ENCODE measurements at regions not wholly inside any gene's neighbourhood (a gene's known extent, or its start where the extent isn't known, plus 50 kb on each side); places are given as distances from the start of the nearest gene placed in this dataset.
"Not testable (repeated sequence)": the region's sequence is repeated elsewhere in the genome, so short reads cannot be mapped to it uniquely, and the experiment has no call there.

GRCh38 chr4:3866813-3867129, 100.6 kb downstream of the ADRA2C start:
- no peak for DNase-seq (ENCODE audit: low read depth)

- DNase-seq (ENCODE audit: low read depth), result no peak
These were observed 101.4 kb downstream of the ADRA2C start for GRCh38 chr4:3867403-3868100.

GRCh38 chr4:3868211-3869173, 102.3 kb downstream of the ADRA2C start:
- no peak for DNase-seq (ENCODE audit: low read depth)

GRCh38 chr4:3869174-3869572, 103.0 kb downstream of the ADRA2C start:
- no peak for DNase-seq (ENCODE audit: low read depth)

GRCh38 chr4:3869661-3870566, 103.7 kb downstream of the ADRA2C start:
- no peak for DNase-seq (ENCODE audit: low read depth)

GRCh38 chr4:3870567-3870962, 104.4 kb downstream of the ADRA2C start:
- DNase-seq (ENCODE audit: low read depth), result no peak

GRCh38 chr4:3871181-3871852, 105.1 kb downstream of the ADRA2C start:
- DNase-seq (ENCODE audit: low read depth), result no peak

GRCh38 chr4:3871881-3872833, 106.0 kb downstream of the ADRA2C start:
- DNase-seq (ENCODE audit: low read depth), result no peak

GRCh38 chr4:3872834-3873313, 106.7 kb downstream of the ADRA2C start:
- DNase-seq (ENCODE audit: low read depth), result no peak

- DNase-seq (ENCODE audit: low read depth), result no peak
These were observed 107.3 kb downstream of the ADRA2C start for GRCh38 chr4:3873408-3874027.

- DNase-seq (ENCODE audit: low read depth), result no peak
These were observed 107.8 kb downstream of the ADRA2C start for GRCh38 chr4:3874028-3874415.

- no peak for DNase-seq (ENCODE audit: low read depth)
These were observed 108.4 kb downstream of the ADRA2C start for GRCh38 chr4:3874525-3875110.

- no peak for DNase-seq (ENCODE audit: low read depth)
These were observed 109.3 kb downstream of the ADRA2C start for GRCh38 chr4:3875466-3875865.

GRCh38 chr4:3876057-3876845, 110.1 kb downstream of the ADRA2C start:
- not testable (repeated sequence) for DNase-seq (ENCODE audit: low read depth)

GRCh38 chr4:3877236-3877635, 111.1 kb downstream of the ADRA2C start:
- no peak for DNase-seq (ENCODE audit: low read depth)

GRCh38 chr4:3877868-3878267, 111.7 kb downstream of the ADRA2C start:
- DNase-seq (ENCODE audit: low read depth), result no peak

- DNase-seq (ENCODE audit: low read depth), result no peak
These were observed 112.5 kb downstream of the ADRA2C start for GRCh38 chr4:3878678-3879077.

GRCh38 chr4:3879681-3880614, 113.8 kb downstream of the ADRA2C start:
- DNase-seq (ENCODE audit: low read depth), result no peak

Measured in stimulated activated CD8-positive, alpha-beta memory T cell treated with anti-CD3 and anti-CD28 coated beads, Interleukin-15, amount 100 ng/mL, for 24 hours (primary cell).